D341Med (cell line): ENCODE measurements at regions not wholly inside any gene's neighbourhood (a gene's known extent, or its start where the extent isn't known, plus 50 kb on each side); places are given as distances from the start of the nearest gene placed in this dataset.

ENCODE experiments used
- DNase-seq: peaks from one replicate; pipeline ENCODE4 v3.0.0; 2012; ENCODE audit warnings: low spot score

DNA sequence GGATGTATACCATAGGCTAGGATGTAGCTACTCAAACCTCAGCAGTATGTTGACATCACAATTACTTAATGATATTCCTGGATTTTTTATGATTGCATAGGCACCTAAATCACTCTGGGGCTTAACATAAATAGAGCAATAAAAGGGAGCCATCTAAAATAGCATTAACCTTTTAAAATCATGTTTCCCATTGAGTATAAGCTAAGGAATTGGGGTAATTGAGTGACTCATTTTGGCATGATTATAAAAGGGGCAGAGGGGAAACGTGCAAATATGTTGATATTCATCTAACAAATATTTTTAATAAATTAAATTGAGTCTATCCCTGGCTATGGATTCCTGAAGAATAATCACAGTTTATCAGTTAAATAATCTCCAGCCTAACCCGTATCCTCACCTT, 74.0 kb upstream of the ADGRF1 start:
- DNase-seq: no peak

DNA sequence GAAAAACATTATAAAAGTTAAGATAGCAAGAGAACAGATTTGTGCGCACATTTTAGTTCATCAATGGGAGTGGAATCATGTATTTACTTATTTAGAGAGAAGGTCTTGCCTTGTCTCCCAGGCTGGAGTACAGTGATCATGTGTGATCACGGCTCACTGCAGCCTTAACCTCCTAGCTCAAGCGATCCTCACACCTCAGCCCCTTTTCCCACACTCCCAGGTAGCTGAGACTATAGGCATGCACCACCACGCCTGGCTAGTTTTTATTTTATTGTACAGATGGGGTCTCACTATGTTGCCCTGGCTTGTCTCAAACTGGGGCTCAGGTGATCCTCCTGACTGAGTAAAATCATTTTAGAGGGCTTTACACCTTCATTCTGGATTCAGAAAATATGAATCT, 72.3 kb upstream of the ADGRF1 start:
- DNase-seq: no peak

DNA sequence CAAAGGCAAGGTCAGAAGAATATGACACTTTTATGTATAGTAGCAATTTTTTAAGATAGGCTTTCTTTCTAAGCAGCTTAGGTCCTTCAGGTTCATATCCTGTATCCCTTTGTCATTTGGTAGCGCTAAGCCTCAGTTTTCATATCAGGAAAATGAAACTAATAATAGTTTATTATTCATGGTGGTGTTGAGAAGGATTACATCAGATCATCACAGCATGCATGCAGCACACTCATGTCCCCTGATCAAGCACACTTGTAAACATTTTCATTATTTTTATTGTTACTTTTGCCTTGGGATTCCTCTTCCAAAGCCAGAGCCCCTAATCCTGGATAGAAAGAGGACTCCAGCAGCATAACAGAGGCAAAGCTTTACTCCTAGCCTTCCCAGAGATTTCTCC, 70.2 kb upstream of the ADGRF1 start:
- DNase-seq: no peak

DNA sequence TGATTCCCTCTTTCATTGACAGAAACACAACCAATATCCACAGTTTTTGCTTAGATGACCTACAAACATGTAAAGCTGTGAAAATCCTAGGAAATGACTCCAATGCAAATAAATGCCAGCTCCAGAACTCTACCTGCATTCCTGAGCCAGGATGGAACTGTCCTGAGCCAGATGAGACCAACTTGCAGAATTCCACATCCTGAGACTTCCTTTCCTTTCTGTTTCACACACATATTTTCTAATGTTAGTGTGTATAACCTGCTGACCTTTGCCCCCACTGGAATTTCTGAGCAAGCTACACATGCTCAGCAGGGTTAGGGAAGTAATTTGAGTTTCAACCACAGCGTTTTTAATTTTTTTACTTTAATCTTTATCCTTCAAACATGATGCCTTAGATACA, 69.6 kb upstream of the ADGRF1 start:
- DNase-seq: no peak

DNA sequence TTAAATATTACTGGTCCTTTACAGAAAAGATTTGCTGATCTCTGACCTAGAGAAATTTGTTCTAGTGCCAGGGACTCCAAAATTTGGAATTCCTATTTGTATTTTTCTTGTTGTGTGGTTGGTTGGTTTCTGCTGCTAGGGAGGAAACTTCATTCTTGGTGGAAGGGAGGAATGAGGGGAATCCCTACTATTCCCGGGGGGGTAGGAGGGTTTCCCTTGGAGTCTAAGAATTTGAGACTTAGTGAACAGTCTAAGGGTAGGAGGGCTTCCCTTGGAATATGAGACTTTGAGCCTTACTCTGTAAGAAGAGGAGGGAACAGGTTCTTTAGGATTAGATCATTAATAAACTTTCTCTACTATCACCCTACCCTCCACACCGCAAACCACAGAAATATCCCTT, 67.1 kb upstream of the ADGRF1 start:
- no peak for DNase-seq

DNA sequence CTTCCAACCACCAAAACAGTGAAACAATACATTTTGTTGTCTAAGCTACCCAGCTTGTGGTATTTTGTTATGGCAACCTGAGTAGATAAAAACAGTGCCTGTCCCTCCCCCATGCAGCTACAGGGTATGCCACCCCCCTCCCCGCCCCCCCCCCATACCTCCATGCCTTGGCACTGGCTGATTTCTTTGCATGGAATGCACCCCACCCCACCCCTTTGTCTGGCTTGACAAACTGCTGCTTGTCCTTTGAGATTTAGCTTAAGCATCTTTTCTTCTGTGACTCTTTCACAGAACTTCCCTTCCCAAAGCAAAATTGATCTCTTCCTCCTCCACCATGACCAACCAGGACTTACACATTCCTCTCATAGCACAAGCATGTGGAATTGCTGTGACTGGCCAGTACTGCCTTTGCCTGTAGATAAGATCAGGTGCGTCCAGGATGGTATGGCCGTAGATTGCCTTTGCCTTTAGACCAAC, 64.6 kb upstream of the ADGRF1 start:
- DNase-seq: no peak

DNA sequence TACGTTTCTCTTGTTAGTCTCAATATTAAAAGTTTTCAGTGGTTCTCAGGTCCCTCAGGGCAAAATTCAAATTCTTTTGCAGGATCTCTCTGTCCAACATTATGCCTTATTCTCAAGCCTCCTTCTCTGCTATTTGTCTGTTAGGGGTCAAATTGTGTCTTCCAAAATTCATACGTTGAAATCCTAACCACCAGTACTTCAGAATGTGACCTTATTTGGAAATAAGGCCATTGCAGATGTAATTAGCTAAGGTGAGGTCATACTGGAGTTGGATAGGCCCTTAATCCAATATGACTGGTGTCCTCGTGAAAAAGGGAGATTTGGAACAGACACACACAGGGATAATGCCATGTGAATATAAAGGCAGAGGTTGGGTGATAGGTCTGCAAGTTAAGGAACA, 64.1 kb upstream of the ADGRF1 start:
- DNase-seq: no peak

DNA sequence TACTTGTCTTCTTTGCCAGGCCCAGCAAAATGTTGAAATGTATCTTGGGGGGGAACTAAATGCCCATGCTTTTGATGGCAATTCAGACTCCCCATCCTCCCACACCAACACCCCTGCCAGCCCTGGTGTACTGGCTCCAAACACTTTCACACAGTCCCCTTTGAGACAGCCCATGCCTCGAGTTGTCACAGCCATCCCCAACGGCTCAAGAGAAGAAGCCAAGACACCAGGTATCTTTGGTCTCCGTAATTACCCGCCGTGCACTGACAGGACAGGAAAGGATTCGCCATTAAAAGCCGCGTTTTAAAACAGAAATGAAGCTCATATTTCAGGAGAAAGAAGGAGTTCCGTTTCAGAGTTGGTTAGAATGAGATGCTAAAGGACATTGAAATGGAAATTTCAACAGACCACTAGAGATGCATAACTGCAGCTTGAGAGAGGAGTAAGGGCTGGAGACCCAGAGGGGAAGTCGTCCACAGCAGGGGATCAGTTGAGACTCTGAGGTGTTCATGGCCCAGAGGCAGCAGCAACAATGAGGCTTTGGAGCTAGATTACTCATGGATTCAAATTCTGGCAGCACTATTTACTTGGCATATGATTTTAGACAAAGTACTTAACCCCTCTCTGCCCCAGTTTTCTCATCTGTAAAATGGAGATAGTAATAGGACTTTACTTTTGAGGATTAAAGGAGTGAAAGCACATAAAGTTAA, 63.5 kb upstream of the ADGRF1 start:
- no peak for DNase-seq

DNA sequence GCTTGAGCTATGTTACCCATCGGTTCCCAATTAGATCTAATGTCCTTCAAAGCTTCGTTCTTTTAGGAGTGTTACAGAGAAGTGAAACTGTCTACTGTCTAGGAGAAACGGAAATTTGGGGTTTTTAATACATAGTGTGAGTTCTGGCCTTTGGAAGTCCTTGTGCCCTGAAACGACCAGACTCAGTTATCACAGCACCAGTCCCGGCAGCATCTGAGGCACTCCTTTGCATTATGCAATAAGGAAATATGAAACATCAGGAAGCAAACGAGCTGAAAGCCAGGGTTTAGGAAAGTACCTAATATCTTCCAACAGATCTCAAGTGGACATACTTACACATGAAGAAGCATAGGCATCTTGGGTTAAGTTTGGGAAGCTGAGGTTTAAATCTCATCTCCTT, 61.8 kb upstream of the ADGRF1 start:
- no peak for DNase-seq

DNA sequence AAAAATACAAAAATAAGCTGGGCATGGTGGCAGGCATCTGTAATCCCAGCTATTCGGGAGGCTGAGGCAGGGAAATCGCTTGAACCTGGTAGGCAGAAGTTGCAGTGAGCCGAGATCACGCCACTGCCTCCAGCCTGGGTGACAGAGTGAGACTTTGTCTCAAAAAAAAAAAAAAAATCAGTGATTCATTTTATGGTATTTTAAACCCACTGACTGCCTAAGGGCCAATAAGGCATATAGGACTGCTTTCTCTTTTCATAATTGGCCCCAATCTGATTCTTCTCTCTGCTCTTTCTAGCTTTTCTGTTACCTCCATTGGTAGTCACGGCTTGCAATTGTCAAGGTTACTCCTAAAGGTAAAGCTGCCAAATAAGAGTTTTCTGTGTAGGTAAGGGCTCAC, 60.2 kb upstream of the ADGRF1 start:
- DNase-seq: no peak

DNA sequence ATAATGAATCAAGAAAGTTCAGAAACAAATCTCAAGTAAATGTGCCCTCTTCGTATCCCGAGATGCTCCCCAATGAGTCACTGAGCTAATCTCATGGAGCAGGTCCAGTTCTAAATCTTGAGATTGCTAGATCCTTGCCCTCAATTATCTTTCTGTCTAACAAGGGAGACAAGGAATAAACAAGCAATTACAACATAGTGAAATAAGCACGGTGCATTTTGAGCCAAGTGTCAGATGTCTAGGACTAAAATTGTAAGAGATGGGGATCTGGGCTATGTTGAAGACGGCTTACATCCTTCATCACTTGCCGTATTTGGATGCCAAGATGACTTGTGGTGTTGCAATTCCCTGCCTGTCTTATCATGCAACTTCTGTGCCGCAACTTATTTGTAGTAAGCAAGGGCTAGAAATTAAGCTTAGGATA, 56.5 kb upstream of the ADGRF1 start:
- no peak for DNase-seq

DNA sequence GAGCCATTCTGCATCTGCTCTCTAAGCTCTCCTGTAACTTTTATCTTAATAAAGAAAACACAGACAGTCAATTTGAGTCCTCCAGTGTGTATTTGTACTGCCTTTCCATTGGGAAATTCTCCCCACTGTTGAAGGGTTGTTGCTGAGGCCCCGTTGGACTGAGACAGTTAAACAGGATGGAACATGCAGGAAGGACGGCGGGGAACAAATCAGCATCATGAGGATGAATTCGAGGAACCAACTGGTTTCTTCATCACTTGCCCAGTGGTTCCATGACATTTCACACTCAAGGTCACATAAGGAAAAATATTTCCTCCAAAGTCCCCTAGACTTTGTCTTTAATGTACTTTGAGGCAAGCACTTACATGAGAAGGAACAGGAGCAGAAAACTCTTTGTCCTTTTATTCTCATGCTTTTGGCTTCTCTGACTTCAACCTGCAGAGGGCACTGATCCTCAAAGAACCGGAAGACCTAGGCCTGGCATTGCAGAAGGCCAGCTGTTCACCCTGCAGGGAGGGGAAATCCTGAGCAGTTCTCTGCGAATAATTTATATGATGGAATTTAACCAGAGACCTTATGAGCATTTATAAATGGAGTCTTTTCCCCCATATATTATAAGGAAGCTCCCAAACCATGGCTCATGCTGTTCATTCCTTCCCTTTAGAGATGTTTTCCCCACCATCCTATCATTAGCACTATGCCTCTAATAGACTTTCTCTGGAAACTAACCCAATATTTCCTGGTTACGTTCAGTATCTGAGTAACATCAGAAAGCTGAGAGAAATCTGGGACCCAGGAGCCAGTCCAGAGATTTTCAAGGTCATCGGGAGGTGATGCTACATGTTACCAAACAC, 55.2 kb upstream of the ADGRF1 start:
- peak; percentile 80 for DNase-seq

DNA sequence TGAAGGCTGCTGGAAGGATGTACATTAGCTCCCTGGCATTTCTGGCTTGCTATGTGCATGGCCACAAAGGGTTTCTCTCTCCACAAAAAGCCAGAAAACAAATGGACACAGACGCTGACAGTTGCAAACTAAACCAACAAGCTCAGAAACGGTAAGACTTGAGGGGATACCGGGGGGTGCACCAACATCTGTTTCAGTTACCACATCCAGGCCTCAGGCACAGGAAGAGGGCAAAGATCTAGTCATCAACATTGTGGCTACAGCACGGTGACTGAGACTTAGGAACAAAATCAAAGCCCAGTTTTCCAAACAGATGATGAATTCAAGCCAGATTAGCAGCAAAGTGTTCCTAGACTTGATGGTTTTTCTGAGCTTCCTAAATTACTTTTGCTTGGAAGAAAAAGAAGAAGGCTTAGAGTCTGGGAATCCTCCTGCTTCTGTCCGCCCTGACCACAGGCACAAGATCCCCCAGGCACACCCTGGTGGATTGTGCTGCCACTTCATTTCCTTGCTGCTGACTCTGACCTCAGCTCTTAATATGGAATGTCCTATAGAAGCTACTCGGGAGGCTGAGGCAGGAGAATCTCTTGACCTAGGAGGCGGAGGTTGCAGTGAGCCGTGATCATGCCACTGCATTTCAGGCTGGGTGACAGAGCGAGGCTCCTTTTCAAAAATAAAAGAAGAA, 54.2 kb upstream of the ADGRF1 start:
- no peak for DNase-seq

DNA sequence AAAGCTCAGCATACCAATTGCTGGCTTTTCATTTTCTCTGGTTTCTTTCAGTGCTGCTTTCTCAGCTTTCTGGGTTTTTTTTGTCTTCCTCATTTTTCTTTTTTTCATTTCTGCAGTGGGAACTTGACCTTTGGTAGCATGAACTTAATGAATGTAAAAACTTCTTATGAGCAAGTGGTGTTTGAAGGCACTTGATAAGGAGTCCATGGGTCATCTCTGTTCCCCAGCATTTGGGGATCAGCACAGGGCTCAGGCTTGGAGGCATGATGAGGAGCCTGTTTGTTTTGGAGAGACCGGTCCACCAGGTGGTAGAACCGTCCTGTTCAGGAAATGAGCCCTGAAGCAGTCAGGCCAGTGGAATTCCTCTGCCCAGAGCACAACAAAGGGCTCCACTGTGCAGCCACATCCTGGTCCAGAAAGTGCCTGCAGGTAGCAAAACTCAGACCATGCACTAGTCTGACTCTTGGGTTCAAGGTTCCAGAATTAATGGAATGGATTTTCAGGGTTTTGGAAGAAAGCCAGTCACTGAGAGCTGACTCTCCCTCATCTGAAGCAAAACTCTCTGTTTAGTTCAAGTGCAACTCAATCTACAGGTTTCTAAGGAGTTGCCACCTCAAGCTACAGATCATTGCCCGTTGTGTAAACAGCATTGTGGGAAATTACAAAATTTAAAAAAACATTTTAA, 52.3 kb upstream of the ADGRF1 start:
- no peak for DNase-seq

DNA sequence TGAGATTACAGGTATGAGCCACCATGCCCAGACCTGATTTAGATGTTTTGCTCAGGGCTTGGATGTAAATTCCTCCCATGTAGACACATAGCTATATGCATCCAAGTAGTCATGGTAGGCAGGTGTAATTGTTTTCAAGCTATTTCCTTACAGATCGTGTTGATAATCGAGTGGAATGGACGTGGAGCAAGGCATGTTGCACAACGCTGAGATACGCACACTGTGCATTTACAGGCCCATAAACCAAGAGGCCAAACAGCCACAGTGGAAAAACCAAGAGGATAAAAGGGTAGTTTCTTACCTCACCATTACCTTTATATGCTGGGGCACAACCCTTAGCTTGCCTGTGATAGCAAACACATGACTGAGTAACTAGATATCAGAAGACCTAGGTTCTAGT, 51.0 kb upstream of the ADGRF1 start:
- no peak for DNase-seq

DNA sequence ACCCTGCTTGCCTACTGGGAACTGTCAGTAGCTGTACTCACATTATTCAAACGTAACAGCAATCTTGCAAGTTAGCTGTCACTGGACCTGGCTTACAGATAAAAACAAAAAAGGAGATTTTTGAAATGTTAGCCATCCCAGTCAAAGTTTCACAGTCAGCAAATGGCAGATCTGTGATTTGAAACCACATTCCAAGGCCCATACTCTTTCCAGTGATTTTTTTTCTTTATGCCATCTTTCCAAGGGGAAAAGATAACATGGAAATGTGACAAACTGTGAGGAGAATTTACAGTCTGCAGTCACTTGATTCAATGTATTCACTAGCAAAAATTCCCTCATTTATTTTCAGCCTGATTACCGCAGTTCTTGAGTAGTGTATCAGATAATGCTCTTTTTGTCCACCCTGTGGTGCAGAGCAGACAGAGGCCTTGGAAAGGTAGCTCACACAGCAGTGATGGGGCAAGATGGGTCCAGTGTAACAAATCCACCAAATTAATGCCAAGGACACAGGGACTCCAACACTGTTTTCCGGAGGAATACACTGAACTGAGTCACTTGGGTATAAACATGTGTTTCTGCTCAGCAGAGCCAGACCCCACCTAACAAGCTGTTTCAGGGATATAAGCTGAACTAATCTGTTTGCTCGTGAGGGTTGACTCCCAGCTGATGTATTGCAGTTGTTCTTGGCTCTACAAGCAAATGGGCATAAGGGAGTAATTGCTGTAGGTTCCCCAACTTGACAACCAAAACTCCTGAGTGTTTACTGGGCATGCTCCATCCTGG, 49.9 kb upstream of the ADGRF1 start:
- peak; percentile 49 for DNase-seq
